HG02798 (cell line): ENCODE measurements at regions not wholly inside any gene's neighbourhood (a gene's known extent, or its start where the extent isn't known, plus 50 kb on each side); places are given as distances from the start of the nearest gene placed in this dataset.

ENCODE experiments used
- ATAC-seq: cut with Tn5 transposase; IDR thresholded peaks from one replicate; pipeline ENCODE4 v1.9.1; 2021; ENCODE audit warnings: mild to moderate bottlenecking; ENCODE audit not compliant: unreplicated experiment, poor library complexity

GRCh38 chr17:77736721-77737120 lies 221.8 kb upstream of the TNRC6C start:
- no peak for ATAC-seq

- ATAC-seq = no peak
These were observed 220.8 kb upstream of the TNRC6C start for GRCh38 chr17:77737442-77738265.

DNA sequence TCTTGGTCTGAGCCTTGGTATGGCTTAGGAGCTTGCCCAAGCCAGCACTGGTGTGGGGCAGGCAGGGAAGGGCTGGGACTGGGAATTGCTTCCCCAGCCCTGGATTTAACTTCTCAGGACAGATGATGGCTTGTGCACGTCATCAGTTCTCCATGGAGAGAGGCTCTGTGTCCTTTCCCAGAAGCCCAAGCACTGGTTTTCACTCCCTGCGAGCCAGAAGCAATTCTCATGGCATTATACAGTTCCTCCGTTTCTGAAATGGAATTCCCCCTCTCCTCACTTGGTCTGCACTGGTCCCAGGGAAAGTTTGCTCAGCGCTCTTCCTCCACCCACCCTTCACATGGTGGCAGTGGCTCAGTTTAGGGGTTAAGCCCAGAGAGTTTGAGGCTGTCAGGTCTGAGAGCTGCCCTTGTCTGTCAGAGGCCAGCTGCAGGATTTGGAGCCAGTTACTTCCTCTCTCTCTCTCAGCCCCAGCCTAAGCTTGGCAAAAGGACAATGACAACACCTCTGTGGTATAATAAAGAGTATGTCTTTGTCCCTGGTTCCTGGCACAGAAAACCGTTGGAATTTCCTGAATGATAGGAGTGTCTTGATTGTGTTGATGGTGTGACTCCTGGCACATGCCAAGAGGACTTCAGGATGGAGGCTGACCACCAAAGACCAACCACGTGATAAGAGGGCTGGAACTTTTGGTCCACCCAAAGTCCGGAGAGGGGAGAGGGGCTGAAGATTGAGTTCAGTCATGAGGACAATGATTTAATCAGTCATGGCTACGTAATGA lies 219.6 kb upstream of the TNRC6C start:
- ATAC-seq = no peak

GRCh38 chr17:77740481-77740880 lies 218.0 kb upstream of the TNRC6C start:
- ATAC-seq = no peak

DNA sequence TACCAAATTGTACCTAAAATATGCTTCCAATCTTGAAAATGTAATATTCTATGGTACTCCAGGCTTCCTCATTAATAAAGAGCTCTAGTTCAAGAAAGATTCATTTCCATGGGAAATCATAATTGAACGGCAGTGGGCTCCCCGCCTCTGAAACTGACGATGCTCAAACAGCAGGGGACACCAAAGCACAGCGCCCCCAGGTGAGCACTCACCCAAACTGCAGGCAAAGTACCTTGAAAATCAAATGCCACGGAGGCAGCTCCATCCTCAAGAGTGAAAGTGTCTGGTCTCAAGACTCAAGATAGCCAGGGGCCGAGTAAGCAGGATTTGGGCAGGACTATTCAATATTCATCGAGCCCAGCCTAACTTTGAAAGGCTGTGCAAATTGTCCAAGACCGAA lies 217.4 kb upstream of the TNRC6C start:
- no peak for ATAC-seq

- ATAC-seq = no peak
These were observed 215.9 kb upstream of the TNRC6C start for GRCh38 chr17:77742579-77742978.

GRCh38 chr17:77744066-77744988 lies 214.2 kb upstream of the TNRC6C start:
- no peak for ATAC-seq

DNA sequence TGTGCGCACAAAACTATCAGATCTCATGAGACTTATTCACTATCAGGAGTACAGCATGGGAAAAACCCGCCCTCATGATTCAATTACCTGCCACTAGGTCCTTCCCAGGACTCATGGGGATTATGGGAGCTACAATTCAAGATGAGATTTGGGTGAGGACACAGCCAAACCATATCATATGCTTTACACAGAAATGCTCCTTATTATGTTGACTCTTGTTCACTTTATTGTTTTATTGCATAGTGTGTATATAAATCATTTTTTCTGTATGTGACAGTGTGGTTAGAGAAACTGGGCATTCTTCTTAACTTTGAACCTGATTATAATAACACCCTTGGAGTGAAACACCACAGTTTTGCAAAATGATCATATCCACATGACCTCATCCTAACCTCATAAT lies 212.8 kb upstream of the TNRC6C start:
- ATAC-seq = no peak

- ATAC-seq = no peak
These were observed 212.1 kb upstream of the TNRC6C start for GRCh38 chr17:77746393-77746792.

GRCh38 chr17:77746896-77747554 lies 211.5 kb upstream of the TNRC6C start:
- no peak for ATAC-seq

DNA sequence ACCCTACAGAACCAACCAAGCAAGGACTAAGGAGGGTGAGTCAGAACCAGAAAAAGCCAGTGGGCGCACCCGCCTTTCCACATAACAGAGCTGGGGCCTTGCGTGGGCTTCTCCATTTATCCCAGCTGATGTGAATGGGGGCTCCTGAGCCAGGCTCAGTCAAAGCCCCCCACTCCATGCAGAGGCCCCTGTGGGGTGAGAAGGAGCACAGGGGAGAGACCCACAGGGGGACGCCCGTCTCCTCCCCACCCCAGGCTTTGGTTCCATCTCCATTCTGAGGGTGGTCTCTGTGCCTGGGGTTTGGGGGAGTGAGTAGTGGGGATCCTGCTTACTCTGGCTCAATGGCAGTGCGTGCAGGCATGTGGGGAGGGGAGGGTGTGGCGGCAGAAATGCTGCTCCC lies 210.1 kb upstream of the TNRC6C start:
- ATAC-seq = no peak

GRCh38 chr17:77749321-77749751 lies 209.2 kb upstream of the TNRC6C start:
- ATAC-seq = no peak

DNA sequence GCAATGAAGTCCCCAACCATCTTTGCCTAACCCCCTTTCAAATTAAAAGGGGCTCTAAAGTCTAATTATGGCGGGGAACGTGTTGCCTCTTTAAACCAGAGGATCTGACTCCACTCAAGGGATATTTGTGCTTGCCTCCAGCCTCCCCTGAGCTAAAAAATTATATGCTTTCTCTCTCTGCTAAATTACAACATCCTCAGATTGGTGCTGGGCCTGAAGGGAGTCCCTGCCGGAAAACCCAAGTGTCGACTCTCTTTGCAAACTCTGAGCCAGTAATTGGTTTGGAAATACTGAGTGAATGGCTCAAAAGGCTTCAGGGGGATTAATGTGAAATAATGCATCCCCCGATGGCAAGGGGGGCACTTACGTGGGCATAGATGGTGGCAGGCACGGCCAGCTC lies 208.5 kb upstream of the TNRC6C start:
- no peak for ATAC-seq

DNA sequence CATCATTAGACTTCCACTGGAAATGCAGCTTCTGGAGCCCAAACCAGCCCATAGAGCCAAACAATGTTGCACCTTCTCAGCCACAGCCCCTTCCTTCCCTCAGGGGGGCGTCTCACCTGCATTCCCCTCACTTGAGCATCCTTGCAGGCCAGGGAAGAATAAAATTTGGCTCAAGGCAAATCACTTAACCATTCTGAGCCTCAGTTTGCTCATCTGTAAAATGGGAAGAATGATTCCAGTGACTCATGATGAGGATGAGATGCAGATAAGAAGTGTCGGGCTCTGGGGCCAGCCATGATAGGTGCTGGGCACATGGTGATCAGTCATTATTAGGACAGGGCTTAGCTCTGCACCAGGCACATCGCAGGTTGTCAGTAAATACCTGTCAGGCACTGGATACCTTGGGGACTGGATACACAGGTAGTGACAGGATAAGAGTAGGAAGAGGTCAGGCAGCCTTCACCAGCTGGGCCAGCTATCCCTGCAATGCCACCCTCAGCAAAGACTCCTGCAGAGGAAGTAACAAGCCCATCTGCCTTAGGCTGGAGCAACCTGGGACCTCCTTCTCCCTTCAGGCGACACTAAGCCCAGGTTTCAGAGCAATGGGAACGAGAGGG lies 208.0 kb upstream of the TNRC6C start:
- ATAC-seq = no peak

GRCh38 chr17:77753246-77753645 lies 205.3 kb upstream of the TNRC6C start:
- ATAC-seq = no peak

GRCh38 chr17:77753691-77754245 lies 204.7 kb upstream of the TNRC6C start:
- no peak for ATAC-seq

DNA sequence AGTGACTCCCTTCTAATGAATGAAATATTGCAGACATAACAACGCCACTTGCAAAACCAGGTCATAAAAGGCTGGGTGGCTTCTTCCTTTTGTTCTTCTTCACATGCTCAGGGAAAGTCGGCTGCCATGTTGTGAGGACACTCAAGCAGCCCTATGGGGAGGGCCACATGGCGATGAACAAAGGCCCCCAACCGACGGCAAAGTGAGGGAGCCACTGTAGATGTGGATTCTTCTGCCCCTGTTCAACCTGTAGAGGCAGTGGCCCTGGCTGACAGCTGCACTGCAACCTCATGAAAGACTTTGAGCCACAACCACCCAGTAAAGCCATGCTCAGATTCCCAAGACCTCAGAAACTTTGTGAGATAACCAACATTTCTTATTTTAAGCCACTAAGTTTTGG lies 203.5 kb upstream of the TNRC6C start:
- ATAC-seq = no peak

DNA sequence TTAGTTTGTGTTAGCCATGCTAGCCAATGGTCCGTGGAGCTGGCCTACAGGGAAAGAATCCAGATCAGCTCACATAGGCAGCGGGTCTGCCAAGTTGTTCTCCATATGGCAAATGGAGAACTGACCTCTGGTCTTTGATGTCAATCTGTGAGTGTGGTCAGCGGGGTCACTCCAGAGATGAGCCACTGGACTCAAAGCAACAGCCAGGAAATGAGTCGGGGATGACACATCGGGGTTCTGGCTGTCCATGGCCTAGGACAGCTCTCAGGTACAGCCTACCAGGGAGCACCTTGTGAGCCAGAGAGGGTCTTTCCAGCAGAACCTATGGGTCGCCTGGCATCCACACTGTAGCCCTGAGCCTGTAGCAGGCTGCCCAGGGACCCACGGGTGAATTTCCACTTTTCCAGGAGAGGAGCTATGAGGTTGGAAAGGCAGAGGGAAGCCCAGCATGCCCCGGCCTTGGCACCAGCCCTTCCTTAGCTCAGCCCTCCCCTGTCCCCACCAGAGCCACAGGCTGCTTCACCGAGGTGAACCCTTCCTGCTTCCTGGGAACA lies 203.0 kb upstream of the TNRC6C start:
- no peak for ATAC-seq

GRCh38 chr17:77756028-77756427 lies 202.5 kb upstream of the TNRC6C start:
- ATAC-seq = no peak
